ENCODE measurements at regions not wholly inside any gene's neighbourhood (a gene's known extent, or its start where the extent isn't known, plus 50 kb on each side); places are given as distances from the start of the nearest gene placed in this dataset.

DNA sequence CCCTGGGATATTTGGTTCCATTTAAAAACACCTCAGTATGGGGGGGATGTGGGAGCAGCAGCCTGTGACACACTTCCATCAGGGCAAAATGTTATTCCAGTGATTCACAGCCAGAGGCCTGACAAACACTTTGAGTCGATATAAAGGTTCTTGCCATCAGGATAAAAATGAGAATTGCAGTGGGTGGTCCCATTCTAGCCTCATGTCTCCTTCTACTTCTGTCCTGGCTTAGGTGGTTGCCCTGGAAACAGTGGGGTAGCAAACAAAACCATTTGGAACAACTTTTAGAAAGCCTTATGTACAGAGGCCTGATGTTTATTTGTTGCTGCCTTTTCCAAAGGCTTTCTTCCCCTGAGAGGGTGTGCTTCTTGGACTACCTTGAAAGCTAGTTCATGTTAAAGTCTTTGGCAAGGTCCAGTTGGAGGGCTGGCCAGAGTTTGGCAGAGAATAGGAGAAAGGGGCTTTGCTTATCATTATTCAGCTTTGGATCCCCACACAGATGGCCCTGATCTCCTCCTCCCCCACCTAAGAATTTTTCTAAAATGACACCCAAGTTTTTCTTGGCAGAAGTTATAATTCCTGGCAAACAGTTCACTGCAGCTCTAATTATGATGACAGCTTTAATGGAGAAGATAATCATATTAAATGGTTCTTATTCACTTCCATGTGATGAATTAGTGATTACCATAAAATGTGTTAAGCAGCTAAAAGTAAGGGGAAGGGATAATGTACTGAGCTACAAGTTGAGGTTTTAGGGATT, 84.2 kb upstream of the ZNF280D start:
- DNase-seq (no peak), ATAC-seq (no peak)
- H3K27ac Mint-ChIP-seq: no peak overlapping the region
- no peak overlapping the region for H3K4me3 Mint-ChIP-seq
- H3K4me1 Mint-ChIP-seq: no peaks in the 10 kb centered on the region
- no peaks in the 10 kb centered on the region for H3K9me3 Mint-ChIP-seq
- no peaks in the 10 kb centered on the region for H3K27me3 Mint-ChIP-seq

DNA sequence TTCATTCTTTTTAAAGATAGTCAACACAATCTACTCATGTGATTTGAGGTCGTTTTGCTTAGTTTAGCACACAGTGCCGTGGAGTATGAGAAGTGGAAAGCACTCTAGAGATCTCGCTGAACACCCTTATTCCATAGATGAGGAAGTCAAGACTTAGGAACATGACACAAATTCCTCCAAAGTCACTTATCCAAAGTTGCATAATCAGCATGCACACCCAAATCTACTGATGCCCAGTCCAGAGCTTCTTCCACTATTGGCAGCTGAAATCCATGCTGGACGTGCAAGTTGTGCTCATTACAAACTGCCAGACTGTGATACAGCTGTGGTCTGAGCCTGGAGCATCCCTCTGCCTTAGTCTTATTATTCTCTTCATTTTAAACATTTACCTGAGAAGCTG, 83.5 kb upstream of the ZNF280D start:
- no peaks in the 10 kb centered on the region for H3K9me3 Mint-ChIP-seq
- no peaks in the 10 kb centered on the region for H3K4me1 Mint-ChIP-seq
- no peak for DNase-seq
- no peak for ATAC-seq
- no peaks in the 10 kb centered on the region for H3K27me3 Mint-ChIP-seq
- no peak overlapping the region for H3K4me3 Mint-ChIP-seq
- H3K27ac Mint-ChIP-seq: no peak overlapping the region

DNA sequence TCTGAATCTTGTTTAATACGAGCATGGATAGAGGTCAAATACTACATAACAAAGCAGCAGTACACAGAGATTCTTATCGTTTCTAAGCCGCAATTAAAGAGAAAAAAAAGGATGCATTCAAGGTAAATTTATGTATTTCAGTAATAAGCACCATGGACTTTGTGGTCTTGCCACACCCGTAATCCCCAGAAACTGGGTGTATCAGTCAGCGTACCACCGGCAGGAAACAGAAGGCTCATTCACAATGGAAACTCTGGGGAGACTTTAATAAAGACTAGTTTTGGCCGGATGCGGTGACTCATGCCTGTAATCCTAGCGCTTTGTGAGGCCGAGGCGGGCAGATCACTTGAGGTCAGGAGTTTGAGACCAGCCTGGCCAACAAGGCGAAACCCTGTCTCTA, 81.9 kb upstream of the ZNF280D start:
- H3K4me3 Mint-ChIP-seq: no peak overlapping the region
- DNase-seq (no peak), ATAC-seq (no peak)
- peaks cover 4 to 8% of the 10 kb centered on the region in 2 donors for H3K9me3 Mint-ChIP-seq
- no peaks in the 10 kb centered on the region for H3K27me3 Mint-ChIP-seq
- H3K4me1 Mint-ChIP-seq: no peaks in the 10 kb centered on the region
- no peak overlapping the region for H3K27ac Mint-ChIP-seq

- Mint-ChIP-seq H3K27me3 (no peaks in the 10 kb centered on the region), H3K27ac (no peak overlapping the region)
Observed at GRCh38 chr15:56814429-56814828, 81.1 kb upstream of the ZNF280D start.

GRCh38 chr15:56813995-56814394, 80.7 kb upstream of the ZNF280D start:
- no peak overlapping the region for H3K27ac Mint-ChIP-seq
- H3K9me3 Mint-ChIP-seq: peaks cover 9 to 18% of the 10 kb centered on the region in 2 donors
- DNase-seq (no peak), ATAC-seq (no peak)
- no peaks in the 10 kb centered on the region for H3K4me1 Mint-ChIP-seq
- no peaks in the 10 kb centered on the region for H3K27me3 Mint-ChIP-seq
- no peak overlapping the region for H3K4me3 Mint-ChIP-seq

More at GRCh38 chr15:56814429-56814828, 81.1 kb upstream of the ZNF280D start:
- H3K4me1 Mint-ChIP-seq: no peaks in the 10 kb centered on the region
- DNase-seq (no peak), ATAC-seq (no peak)
- H3K4me3 Mint-ChIP-seq: no peak overlapping the region
- peaks cover 5 to 13% of the 10 kb centered on the region in 2 donors for H3K9me3 Mint-ChIP-seq

DNA sequence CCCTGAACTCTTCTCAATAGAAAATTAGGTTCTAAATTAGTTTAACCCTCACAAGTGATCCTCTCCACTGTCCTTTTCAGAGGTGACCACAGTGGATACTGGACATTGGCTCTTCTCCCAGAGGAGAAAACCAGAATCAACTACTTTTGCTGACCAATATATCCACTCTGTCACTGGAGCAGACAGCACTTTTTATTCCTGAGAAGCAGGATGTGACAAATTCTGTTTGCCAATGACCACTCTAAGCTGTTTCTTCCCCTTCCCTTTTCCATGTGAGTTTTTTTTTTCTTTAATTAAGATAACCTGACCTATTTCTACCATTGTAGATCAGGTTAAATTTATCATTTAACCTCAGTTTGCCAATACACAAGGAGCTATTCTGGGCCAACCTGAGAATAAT, 79.7 kb upstream of the ZNF280D start:
- DNase-seq (no peak), ATAC-seq (no peak)
- no peak overlapping the region for H3K4me3 Mint-ChIP-seq
- no peak overlapping the region for H3K27ac Mint-ChIP-seq
- H3K27me3 Mint-ChIP-seq: no peaks in the 10 kb centered on the region
- peaks cover 13 to 24% of the 10 kb centered on the region in 2 donors for H3K9me3 Mint-ChIP-seq
- no peaks in the 10 kb centered on the region for H3K4me1 Mint-ChIP-seq

GRCh38 chr15:56812221-56812620, 78.9 kb upstream of the ZNF280D start:
- ATAC-seq: no peak
- Mint-ChIP-seq H3K4me1 (no peaks in the 10 kb centered on the region), H3K27me3 (no peaks in the 10 kb centered on the region), H3K27ac (no peak overlapping the region), H3K9me3 (peaks cover 13 to 28% of the 10 kb centered on the region in 2 donors), H3K4me3 (no peak overlapping the region)
- DNase-seq: no peak

- ATAC-seq: no peak
- no peak for DNase-seq
- H3K4me3 Mint-ChIP-seq: no peak overlapping the region
- no peaks in the 10 kb centered on the region for H3K27me3 Mint-ChIP-seq
- no peak overlapping the region for H3K27ac Mint-ChIP-seq
- H3K4me1 Mint-ChIP-seq: no peaks in the 10 kb centered on the region
- H3K9me3 Mint-ChIP-seq: peaks cover 17 to 28% of the 10 kb centered on the region in 2 donors
Observed at GRCh38 chr15:56811586-56811985, 78.3 kb upstream of the ZNF280D start.

DNA sequence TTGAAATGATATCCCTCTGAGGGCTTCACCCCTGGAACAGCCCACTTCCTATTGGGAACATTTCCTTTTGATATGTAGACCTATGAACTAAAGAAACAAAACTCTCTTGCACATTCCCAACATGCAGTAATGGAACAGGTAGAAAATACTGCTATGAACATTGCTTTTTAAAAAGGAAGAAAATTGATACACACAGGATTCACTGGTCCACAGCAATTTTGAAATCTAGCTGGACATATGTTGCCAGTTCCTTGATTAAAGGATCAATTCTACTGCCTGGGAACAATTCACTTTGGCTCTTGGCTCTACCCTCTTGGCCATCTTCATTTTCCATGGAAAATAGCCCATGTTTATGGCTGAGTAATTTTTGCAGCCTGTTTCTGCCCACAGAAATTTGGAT, 74.9 kb upstream of the ZNF280D start:
- ATAC-seq: no peak
- DNase-seq: no peak
- peaks cover 17 to 28% of the 10 kb centered on the region in 2 donors for H3K9me3 Mint-ChIP-seq
- H3K27ac Mint-ChIP-seq: no peak overlapping the region
- no peaks in the 10 kb centered on the region for H3K4me1 Mint-ChIP-seq
- no peaks in the 10 kb centered on the region for H3K27me3 Mint-ChIP-seq
- no peak overlapping the region for H3K4me3 Mint-ChIP-seq

DNA sequence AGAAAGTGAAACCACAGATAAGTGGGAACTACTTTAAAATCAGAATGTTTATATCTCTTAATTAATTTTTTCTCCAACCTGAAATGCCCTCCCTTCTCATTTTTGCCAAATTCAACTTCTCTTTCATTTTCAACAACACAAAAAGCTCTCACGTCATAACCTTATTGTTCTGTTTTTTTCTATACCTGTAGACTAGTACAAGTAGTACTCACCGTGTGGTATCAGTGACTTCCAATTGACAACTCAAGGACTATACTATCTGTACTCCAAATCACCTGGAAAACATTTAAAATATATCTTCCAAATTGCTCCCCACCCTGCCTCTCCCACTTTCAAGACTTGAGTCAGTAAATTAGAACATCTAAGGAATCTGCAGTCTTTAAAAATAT, 72.8 kb upstream of the ZNF280D start:
- Mint-ChIP-seq H3K4me3 (no peak overlapping the region), H3K27me3 (no peaks in the 10 kb centered on the region), H3K4me1 (no peaks in the 10 kb centered on the region), H3K9me3 (peaks cover 17 to 28% of the 10 kb centered on the region in 2 donors), H3K27ac (no peak overlapping the region)
- no peak for DNase-seq
- ATAC-seq: no peak

DNA sequence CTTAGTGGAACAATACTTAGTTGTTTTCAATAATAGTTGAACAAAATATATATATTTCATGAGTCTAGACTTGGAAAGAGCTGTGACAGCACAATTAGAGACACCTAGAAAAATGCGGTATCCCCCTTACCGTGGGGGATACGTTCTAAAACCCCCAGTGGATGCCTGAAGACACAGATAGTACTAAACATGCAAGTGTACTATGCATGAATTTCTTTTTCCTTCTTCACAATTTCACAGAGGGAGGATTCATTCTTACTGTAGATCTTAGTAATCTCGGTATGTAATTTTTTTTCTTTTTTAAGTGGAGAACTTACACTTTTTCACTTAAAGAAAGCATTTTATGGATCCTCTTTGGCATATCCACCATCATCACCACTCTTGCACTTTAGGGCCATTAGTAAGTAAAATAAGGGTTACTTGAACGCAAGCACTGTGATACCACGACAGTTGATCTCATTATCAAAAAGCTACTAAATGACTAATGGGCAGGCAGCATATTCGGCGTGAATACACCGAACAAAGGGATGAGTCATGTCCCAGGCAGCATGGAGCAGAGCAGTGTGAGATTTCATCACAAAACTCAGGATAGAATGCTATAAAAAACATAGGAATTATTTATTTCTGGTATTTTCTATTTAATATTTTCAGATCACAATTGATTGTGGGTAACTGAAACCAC, 72.3 kb upstream of the ZNF280D start:
- ATAC-seq (peak; percentile 74), DNase-seq (peak in 1 of 2 donors; percentile 19)
- Mint-ChIP-seq H3K27ac (no peak overlapping the region), H3K4me1 (no peaks in the 10 kb centered on the region), H3K4me3 (no peak overlapping the region), H3K27me3 (no peaks in the 10 kb centered on the region), H3K9me3 (peaks cover 14 to 24% of the 10 kb centered on the region in 2 donors)

DNA sequence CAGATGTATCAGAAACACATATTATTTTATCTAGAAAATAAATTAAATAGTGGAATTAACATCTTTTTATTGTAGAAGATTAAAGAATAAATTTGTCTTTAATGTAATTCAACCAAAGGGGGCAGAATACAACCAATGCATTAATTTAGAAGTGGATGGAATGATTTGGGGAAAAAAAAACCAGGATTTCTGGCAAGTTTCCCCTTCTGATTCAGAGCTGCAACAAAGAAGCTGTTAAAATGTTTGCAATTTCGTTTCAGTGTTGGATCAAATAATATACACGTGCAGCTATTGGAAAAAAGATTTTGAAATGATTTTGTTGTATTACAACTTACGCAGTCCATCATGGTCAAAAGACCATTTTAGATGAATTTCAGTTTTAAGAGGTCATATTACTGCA, 71.6 kb upstream of the ZNF280D start:
- H3K4me1 Mint-ChIP-seq: no peaks in the 10 kb centered on the region
- H3K4me3 Mint-ChIP-seq: no peak overlapping the region
- H3K27ac Mint-ChIP-seq: no peak overlapping the region
- ATAC-seq (no peak), DNase-seq (no peak)
- no peaks in the 10 kb centered on the region for H3K27me3 Mint-ChIP-seq
- H3K9me3 Mint-ChIP-seq: peaks cover 13 to 17% of the 10 kb centered on the region in 2 donors

DNA sequence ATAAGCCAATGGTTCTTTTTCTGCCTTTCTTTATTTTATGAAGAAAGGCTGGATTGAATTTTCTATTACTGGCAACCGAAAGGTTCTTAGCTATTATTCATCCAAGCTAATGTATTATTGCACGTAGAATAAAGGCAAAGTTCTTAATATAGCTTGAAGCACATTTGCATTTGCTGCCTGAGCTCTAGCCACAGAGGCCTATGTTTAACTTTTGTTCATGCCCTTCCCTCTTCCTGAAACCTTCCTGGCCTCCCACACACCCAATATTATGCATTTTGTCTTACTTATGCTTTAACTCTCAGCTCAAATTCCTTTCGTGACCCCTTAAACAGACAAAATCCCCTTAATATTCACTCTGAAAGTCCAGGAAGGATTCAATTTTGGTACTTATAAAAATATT, 71.0 kb upstream of the ZNF280D start:
- H3K27me3 Mint-ChIP-seq: no peaks in the 10 kb centered on the region
- no peaks in the 10 kb centered on the region for H3K4me1 Mint-ChIP-seq
- DNase-seq: no peak
- H3K4me3 Mint-ChIP-seq: no peak overlapping the region
- no peak overlapping the region for H3K27ac Mint-ChIP-seq
- ATAC-seq: no peak
- H3K9me3 Mint-ChIP-seq: peaks cover 11 to 14% of the 10 kb centered on the region in 2 donors

DNA sequence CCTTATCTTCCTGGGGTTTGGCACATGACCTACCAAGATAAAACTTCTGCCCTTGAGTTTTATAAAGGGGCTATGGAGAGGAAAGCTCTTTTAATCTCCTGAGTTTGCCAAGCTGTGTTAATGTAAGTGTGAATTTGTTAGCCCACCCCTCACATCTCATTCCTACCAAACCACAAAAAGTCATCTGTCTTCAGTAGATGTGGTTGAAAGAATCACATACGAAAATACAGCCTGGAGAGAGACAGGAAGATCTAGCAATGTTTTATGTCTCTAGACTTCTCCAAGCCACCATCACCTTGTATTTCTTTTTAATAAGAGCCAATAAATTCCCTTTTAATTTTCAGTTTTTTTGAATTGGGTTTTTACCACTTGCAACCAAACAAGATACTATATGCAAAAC, 68.9 kb upstream of the ZNF280D start:
- Mint-ChIP-seq H3K4me3 (no peak overlapping the region), H3K27me3 (no peaks in the 10 kb centered on the region), H3K9me3 (peaks cover 0 to 4% of the 10 kb centered on the region in 2 donors), H3K27ac (no peak overlapping the region), H3K4me1 (no peaks in the 10 kb centered on the region)
- DNase-seq (no peak), ATAC-seq (no peak)

DNA sequence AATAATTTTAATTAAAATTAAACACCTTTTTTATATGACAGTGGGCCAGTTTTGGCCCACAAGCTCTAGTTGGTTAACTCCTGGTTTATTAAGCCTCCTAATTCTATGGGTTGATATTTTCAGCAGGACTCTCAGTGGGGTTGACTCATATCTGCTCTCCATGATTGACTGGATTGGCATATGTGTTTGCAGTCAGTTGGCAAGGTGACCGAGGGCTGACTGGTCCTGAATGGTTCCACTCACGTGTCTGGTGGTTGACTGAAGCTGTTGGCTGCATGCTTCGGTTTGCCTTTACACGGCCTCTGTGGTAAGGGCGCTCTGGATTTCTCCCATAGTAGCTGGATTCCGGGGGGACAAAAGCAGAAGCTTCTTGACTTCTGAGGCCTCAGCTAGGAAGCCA, 65.3 kb upstream of the ZNF280D start:
- H3K9me3 Mint-ChIP-seq: no peaks in the 10 kb centered on the region
- ATAC-seq (peak; percentile 70), DNase-seq (peak in 1 of 2 donors; percentile 24)
- H3K27ac Mint-ChIP-seq: no peak overlapping the region
- H3K4me1 Mint-ChIP-seq: no peaks in the 10 kb centered on the region
- no peak overlapping the region for H3K4me3 Mint-ChIP-seq
- no peaks in the 10 kb centered on the region for H3K27me3 Mint-ChIP-seq

DNA sequence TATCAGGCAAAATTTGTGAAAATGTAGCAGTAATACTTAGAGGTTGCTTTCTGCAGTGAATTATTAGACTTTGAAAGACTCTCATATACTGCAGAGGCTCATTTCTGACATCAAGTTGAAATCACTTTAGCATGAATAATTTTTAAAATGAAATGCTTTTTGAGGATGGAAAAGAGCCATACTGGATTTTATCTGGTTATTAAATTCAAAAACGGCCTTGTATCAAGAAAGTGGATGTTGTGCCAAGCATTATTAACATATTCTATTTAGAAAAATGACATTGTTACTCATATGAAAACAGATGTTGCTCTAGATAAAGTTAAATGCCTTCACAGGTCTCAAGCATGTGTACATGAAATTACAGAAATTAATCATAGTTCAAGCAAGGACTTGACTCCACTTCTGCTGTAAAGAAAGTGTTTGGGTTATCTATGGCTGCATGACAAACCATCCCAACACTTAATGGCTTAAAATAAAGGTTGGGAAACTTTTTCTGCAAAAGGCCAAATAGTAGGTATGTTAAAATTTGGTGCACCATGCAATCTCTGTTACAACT, 64.5 kb upstream of the ZNF280D start:
- DNase-seq (no peak), ATAC-seq (no peak)
- peaks cover 5 to 6% of the 10 kb centered on the region in 2 donors for H3K9me3 Mint-ChIP-seq
- no peaks in the 10 kb centered on the region for H3K27me3 Mint-ChIP-seq
- H3K4me1 Mint-ChIP-seq: no peaks in the 10 kb centered on the region
- H3K27ac Mint-ChIP-seq: no peak overlapping the region
- no peak overlapping the region for H3K4me3 Mint-ChIP-seq
